ENCODE measurements at regions not wholly inside any gene's neighbourhood (a gene's known extent, or its start where the extent isn't known, plus 50 kb on each side); places are given as distances from the start of the nearest gene placed in this dataset.

DNA sequence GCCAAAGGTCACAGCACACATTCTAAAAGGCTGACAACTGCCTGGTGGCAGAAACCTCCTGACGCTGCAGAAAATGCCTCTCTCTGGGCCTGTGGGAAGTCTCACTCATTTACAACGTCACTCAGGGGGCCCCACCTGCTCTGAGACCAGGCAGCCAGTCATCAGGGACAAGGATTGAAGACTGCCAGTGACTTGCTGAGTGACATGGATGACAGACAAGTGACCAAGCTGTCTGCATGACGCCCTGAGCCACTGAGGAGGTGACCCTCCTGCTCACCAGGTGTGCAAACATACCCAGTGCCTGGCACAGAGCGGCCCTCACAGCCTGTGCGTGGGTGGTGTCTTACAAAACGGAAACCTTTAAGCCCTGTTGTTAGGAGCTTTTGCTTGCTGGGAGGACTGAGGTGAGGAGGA lies 392.4 kb downstream of the TNS1 start:
- H3K4me3 ChIP-seq, result no peak overlapping the region
- WGBS (ENCODE audit: insufficient coverage, insufficient replicate concordance, low lambda C conversion rate, missing lambda C conversion rate), result 5% methylated on average over 6 of the region's 6 CpGs
- peak; percentile 66 for ATAC-seq
- ChIA-PET SMC1A (ENCODE audit: uncharacterized antibody, unreplicated experiment) (interaction anchor here (0.9 kb wide), 1 partner anchor 9 kb away, joined by 3 read pairs; no protein-coding TSS in a partner anchor), POLR2A (no interaction called here), RAD21 (ENCODE audit: unreplicated experiment) (no interaction called here), CTCF (no interaction called here)
- intact Hi-C loops (cut with micrococcal nuclease; ENCODE audit: unreplicated experiment) (no loop called here), in situ Hi-C loops (cut with MboI) (no loop called here)
- FAIRE-seq, result no peak
- no TSS peak for BruUV-seq (replicated peaks)
- no peaks in the 10 kb centered on the region for H3K9me3 ChIP-seq (replicated peaks; ENCODE audit: control insufficient read depth, insufficient read depth, low read length)
- H3K79me2 ChIP-seq (ENCODE audit: control insufficient read depth, insufficient read depth, low read length), result no peaks in the 10 kb centered on the region
- DNase-seq (ENCODE audit: low read depth, low spot score), result peak; percentile 31
- no peak overlapping the region for H3K4me2 ChIP-seq (ENCODE audit: control insufficient read depth, insufficient read depth)
- no peak for TF ChIP-seq NRF1 (conservative IDR thresholded peaks at IDR 0.05; ENCODE audit: low read depth, low read length)
- TF ChIP-seq NFXL1 (IDR thresholded peaks at IDR 0.05; ENCODE audit: borderline replicate concordance), result no peak
- TF ChIP-seq, protein P1, sequence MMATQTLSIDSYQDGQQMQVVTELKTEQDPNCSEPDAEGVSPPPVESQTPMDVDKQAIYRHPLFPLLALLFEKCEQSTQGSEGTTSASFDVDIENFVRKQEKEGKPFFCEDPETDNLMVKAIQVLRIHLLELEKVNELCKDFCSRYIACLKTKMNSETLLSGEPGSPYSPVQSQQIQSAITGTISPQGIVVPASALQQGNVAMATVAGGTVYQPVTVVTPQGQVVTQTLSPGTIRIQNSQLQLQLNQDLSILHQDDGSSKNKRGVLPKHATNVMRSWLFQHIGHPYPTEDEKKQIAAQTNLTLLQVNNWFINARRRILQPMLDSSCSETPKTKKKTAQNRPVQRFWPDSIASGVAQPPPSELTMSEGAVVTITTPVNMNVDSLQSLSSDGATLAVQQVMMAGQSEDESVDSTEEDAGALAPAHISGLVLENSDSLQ (IDR thresholded peaks at IDR 0.05), result peak; percentile 75
- TF ChIP-seq, protein P2, sequence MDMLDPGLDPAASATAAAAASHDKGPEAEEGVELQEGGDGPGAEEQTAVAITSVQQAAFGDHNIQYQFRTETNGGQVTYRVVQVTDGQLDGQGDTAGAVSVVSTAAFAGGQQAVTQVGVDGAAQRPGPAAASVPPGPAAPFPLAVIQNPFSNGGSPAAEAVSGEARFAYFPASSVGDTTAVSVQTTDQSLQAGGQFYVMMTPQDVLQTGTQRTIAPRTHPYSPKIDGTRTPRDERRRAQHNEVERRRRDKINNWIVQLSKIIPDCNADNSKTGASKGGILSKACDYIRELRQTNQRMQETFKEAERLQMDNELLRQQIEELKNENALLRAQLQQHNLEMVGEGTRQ (IDR thresholded peaks at IDR 0.05; ENCODE audit: borderline replicate concordance, low read depth, low read length), result no peak
- TF ChIP-seq ETV6 (conservative IDR thresholded peaks at IDR 0.05 in 1 of 2, IDR thresholded peaks at IDR 0.05 in 1 of 2; ENCODE audit: borderline replicate concordance in 1 of 2, low read depth in 1 of 2), result peak in 1 of 2 experiments; percentile 62; a peak in 1 of 4 replicates
- no peak for TF ChIP-seq STAT3 (IDR thresholded peaks at IDR 0.05; ENCODE audit: low read depth, low read length)
- peak in 1 of 2 experiments; percentile 93; a peak in 2 of 3 replicates for TF ChIP-seq EGR1 (IDR thresholded peaks at IDR 0.05; ENCODE audit: borderline replicate concordance in 1 of 2, low read depth in 2 of 2, low read length in 2 of 2)
- no peak for TF ChIP-seq NFYA (IDR thresholded peaks at IDR 0.05; ENCODE audit: borderline replicate concordance, low read depth, low read length)
- no peak for TF ChIP-seq FOXK2 (IDR thresholded peaks at IDR 0.05)
- TF ChIP-seq EED (IDR thresholded peaks at IDR 0.05; ENCODE audit: low read depth), result peak; percentile 74
- TF ChIP-seq DPF2 (IDR thresholded peaks at IDR 0.05), result no peak
- TF ChIP-seq CREM (IDR thresholded peaks at IDR 0.05; ENCODE audit: low read depth), result peak; percentile 52; the same call in 1 of the 2 replicates
- TF ChIP-seq, protein P3, sequence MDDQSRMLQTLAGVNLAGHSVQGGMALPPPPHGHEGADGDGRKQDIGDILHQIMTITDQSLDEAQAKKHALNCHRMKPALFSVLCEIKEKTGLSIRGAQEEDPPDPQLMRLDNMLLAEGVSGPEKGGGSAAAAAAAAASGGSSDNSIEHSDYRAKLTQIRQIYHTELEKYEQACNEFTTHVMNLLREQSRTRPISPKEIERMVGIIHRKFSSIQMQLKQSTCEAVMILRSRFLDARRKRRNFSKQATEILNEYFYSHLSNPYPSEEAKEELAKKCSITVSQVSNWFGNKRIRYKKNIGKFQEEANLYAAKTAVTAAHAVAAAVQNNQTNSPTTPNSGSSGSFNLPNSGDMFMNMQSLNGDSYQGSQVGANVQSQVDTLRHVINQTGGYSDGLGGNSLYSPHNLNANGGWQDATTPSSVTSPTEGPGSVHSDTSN (IDR thresholded peaks at IDR 0.05; ENCODE audit: insufficient replicate concordance, low read depth, low read length), result peak; percentile 9
- TF ChIP-seq, protein P4, sequence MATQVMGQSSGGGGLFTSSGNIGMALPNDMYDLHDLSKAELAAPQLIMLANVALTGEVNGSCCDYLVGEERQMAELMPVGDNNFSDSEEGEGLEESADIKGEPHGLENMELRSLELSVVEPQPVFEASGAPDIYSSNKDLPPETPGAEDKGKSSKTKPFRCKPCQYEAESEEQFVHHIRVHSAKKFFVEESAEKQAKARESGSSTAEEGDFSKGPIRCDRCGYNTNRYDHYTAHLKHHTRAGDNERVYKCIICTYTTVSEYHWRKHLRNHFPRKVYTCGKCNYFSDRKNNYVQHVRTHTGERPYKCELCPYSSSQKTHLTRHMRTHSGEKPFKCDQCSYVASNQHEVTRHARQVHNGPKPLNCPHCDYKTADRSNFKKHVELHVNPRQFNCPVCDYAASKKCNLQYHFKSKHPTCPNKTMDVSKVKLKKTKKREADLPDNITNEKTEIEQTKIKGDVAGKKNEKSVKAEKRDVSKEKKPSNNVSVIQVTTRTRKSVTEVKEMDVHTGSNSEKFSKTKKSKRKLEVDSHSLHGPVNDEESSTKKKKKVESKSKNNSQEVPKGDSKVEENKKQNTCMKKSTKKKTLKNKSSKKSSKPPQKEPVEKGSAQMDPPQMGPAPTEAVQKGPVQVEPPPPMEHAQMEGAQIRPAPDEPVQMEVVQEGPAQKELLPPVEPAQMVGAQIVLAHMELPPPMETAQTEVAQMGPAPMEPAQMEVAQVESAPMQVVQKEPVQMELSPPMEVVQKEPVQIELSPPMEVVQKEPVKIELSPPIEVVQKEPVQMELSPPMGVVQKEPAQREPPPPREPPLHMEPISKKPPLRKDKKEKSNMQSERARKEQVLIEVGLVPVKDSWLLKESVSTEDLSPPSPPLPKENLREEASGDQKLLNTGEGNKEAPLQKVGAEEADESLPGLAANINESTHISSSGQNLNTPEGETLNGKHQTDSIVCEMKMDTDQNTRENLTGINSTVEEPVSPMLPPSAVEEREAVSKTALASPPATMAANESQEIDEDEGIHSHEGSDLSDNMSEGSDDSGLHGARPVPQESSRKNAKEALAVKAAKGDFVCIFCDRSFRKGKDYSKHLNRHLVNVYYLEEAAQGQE (IDR thresholded peaks at IDR 0.05; ENCODE audit: low read depth, low read length), result no peak
- peaks cover 13% of the 10 kb centered on the region for H3K4me1 ChIP-seq (ENCODE audit: control insufficient read depth, insufficient read depth, low read length)
- no peaks in the 10 kb centered on the region; a peak in 2 of 4 replicates for H3K27me3 ChIP-seq (replicated peaks in 1 of 2; ENCODE audit: control insufficient read depth in 2 of 2, insufficient read depth in 2 of 2, low read length in 1 of 2)
- H4K20me1 ChIP-seq (ENCODE audit: control insufficient read depth, insufficient read depth), result no peaks in the 10 kb centered on the region
- no peaks in the 10 kb centered on the region for H3K36me3 ChIP-seq (ENCODE audit: control insufficient read depth in 2 of 2, insufficient read depth in 2 of 2, low read length in 1 of 2)
- H3K9ac ChIP-seq (ENCODE audit: control insufficient read depth, insufficient read depth, low read length), result no peak overlapping the region
- H3K27ac ChIP-seq (ENCODE audit: control insufficient read depth, insufficient read depth), result no peak overlapping the region
- no peak overlapping the region; the same call in 1 of the 2 replicates for H2AFZ ChIP-seq (ENCODE audit: control insufficient read depth, low read depth, low read length)

Data from GM12878 (cell line).